ENCODE measurements at regions not wholly inside any gene's neighbourhood (a gene's known extent, or its start where the extent isn't known, plus 50 kb on each side); places are given as distances from the start of the nearest gene placed in this dataset.

DNA sequence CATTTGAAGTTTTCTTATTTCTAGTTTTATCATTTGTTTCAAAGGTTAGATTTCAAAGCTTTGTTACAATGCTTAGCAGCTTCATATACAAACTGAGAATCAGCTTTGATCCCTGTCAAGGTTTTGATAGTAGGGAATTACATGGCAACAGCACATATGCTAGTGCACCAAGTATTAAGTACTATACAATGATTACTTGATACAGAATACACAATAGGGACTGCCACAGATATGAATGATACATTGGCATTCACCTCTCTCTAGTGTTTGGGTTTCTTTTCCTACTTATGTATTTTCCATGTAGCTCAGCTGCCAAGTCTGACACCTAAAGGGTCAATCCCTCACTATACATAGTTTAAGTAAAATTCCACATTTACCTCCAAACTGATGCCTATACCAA is 344.0 kb downstream of the FAT4 start:
- no peaks in the 10 kb centered on the region for H3K27me3 ChIP-seq (ENCODE audit: insufficient read depth, low read depth, severe bottlenecking)
- no peak overlapping the region for H3K4me3 ChIP-seq (ENCODE audit: low read depth, low read length)
- TF ChIP-seq, protein P1, sequence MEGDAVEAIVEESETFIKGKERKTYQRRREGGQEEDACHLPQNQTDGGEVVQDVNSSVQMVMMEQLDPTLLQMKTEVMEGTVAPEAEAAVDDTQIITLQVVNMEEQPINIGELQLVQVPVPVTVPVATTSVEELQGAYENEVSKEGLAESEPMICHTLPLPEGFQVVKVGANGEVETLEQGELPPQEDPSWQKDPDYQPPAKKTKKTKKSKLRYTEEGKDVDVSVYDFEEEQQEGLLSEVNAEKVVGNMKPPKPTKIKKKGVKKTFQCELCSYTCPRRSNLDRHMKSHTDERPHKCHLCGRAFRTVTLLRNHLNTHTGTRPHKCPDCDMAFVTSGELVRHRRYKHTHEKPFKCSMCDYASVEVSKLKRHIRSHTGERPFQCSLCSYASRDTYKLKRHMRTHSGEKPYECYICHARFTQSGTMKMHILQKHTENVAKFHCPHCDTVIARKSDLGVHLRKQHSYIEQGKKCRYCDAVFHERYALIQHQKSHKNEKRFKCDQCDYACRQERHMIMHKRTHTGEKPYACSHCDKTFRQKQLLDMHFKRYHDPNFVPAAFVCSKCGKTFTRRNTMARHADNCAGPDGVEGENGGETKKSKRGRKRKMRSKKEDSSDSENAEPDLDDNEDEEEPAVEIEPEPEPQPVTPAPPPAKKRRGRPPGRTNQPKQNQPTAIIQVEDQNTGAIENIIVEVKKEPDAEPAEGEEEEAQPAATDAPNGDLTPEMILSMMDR (IDR thresholded peaks at IDR 0.05; ENCODE audit: low read depth, low read length): no peak
- H3K36me3 ChIP-seq: no peaks in the 10 kb centered on the region
- H3K27ac ChIP-seq: no peak overlapping the region
- no peak for DNase-seq
- H3K9me3 ChIP-seq (ENCODE audit: severe bottlenecking): no peaks in the 10 kb centered on the region

DNA sequence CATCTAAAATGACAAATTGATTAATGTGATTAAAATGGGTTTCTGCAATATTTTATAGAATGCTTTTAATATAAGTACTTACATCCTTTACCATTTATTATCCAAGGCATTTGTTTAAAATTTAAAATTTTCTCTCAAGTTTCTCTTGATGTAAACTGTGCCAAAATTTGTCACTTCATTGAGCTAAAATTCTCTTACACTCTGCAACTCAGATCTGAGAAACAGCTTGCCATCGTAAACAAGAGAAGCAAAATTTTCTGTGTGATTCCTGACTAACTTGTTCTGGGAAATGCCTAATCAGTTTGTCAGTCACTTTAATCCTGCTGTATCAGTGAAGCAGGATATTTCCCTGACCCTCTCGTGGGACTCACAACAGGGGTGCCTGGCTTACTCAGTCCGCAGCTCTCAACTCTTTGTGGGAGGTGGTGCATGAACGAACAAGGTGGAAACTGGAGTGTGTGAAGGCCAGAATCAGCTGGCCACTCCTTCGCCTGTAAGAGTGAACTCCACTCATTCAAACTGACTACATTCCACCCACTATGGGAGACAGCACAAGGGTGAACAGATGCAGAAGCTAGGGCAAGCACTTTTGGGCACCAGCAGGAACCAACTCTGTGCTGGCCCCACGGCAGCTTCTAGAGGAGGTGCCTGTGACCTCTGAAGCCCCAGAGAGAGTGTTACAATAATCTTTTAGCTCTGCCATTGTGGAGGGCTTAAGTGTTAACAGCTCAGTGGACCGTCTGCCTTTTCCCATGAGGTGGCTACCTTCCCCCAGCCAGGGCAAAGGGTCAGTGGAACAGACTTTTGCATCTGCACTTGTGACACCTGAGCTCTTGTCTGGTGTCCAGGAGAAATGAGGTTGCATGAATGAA is 349.4 kb downstream of the FAT4 start:
- peak; percentile 56 for DNase-seq
- Histone ChIP-seq H3K27ac (0 out of 2 replicates have a peak overlapping the region, but pooled peaks have one; percentile 26), H3K27me3 (ENCODE audit: insufficient read depth, low read depth, severe bottlenecking) (no peaks in the 10 kb centered on the region), H3K4me3 (ENCODE audit: low read depth, low read length) (no peak overlapping the region), H3K9me3 (ENCODE audit: severe bottlenecking) (peaks cover 11% of the 10 kb centered on the region), H3K36me3 (no peaks in the 10 kb centered on the region)
- TF ChIP-seq, protein P1 (IDR thresholded peaks at IDR 0.05; ENCODE audit: low read depth, low read length): no peak

DNA sequence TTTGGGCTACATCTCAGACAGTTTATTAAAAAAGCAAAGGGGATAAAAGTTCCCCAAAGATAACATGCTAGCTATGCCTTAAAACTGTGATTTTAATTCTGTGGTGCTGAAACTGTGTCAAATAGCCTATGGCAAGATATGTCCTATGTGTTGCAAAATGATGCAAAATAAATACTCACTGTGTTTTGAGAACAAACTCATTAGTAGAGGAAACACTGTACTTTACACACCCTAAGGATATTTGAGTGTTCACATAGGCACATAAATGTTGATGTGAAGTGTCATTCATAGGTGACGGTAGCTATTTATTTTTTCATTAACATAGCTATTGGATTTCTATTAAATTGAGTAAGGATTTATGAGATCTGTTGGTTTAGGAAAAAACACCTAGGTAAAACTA is 351.9 kb downstream of the FAT4 start:
- DNase-seq: no peak
- no peaks in the 10 kb centered on the region for H3K36me3 ChIP-seq

DNA sequence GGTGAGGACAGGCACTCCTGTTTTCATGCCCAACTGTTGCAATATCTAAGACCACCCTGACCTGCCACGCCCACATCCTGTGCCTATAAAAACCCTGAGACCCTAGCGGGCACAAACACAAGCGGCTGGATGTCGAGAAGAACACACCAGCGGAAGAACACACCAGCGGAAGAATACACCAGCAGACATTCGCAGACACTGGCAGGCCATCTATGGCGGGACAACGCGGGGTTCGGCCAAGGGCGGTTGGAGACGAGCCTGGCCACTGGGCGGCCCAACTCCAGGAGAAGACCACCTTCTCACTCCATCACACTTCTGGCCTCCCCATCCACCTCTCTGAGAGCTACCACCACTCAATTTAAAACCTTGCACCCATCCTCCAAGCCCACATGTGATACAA is 361.4 kb downstream of the FAT4 start:
- H3K27me3 ChIP-seq (ENCODE audit: insufficient read depth, low read depth, severe bottlenecking): no peaks in the 10 kb centered on the region
- H3K4me3 ChIP-seq (ENCODE audit: low read depth, low read length): no peak overlapping the region
- no peaks in the 10 kb centered on the region for H3K36me3 ChIP-seq
- no peak overlapping the region for H3K27ac ChIP-seq
- no peaks in the 10 kb centered on the region for H3K9me3 ChIP-seq (ENCODE audit: severe bottlenecking)
- no peak for DNase-seq
- TF ChIP-seq, protein P1 (IDR thresholded peaks at IDR 0.05; ENCODE audit: low read depth, low read length): no peak

More for the DNA sequence above, 351.9 kb downstream of the FAT4 start:
- Histone ChIP-seq H3K9me3 (ENCODE audit: severe bottlenecking) (peaks cover 11% of the 10 kb centered on the region), H3K27me3 (ENCODE audit: insufficient read depth, low read depth, severe bottlenecking) (no peaks in the 10 kb centered on the region), H3K27ac (no peak overlapping the region), H3K4me3 (ENCODE audit: low read depth, low read length) (no peak overlapping the region)
- TF ChIP-seq, protein P1 (IDR thresholded peaks at IDR 0.05; ENCODE audit: low read depth, low read length): no peak

DNA sequence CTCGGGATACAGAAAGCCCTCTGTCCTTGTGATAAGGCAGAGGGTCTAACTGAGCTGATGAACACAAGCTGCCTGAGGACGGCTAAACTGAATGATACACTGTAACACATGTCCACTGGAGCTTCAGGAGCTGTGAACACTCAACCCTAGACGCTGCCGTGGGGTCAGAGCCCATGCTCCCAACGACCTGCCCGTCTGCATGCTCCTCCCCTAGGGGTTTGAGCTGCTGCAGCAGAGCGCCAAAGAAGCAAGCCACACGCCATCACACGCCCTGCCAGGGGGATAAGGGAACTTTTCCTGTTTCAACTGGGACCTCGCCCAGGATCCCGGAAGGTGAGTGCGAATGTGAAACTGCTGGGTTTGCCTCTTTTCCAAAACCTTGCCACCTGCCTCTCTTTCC is 361.8 kb downstream of the FAT4 start:
- Histone ChIP-seq H3K36me3 (no peaks in the 10 kb centered on the region), H3K27ac (no peak overlapping the region), H3K9me3 (ENCODE audit: severe bottlenecking) (no peaks in the 10 kb centered on the region), H3K27me3 (ENCODE audit: insufficient read depth, low read depth, severe bottlenecking) (no peaks in the 10 kb centered on the region), H3K4me3 (ENCODE audit: low read depth, low read length) (no peak overlapping the region)
- TF ChIP-seq, protein P1 (IDR thresholded peaks at IDR 0.05; ENCODE audit: low read depth, low read length): no peak
- DNase-seq: no peak
